PC-3 (cell line): ENCODE measurements at regions not wholly inside any gene's neighbourhood (a gene's known extent, or its start where the extent isn't known, plus 50 kb on each side); places are given as distances from the start of the nearest gene placed in this dataset.

ENCODE experiments used
- ATAC-seq: fragments of 200-7000 bp; cut with Tn5 transposase; 2 replicates; pipeline ENCODE4 v1.9.1; 2020; ENCODE audit warnings: mild to moderate bottlenecking, moderate library complexity
- BruUV-seq: library from RNA; stranded (reverse); fragments of 400-500 nt; replicated peaks from 2 replicates; lab custom pipeline; 2021; lab: Mats Ljungman, UMichigan
- CTCF ChIA-PET: fragments of 300-600 bp; sonication (Branson Sonifier 250); formaldehyde crosslinking; loops from one replicate; lab custom pipeline; 2022; ENCODE audit warnings: antibody characterized with exemption; lab: Charles Lee
- POLR2A ChIA-PET: fragments of 300-600 bp; sonication (Branson Sonifier 250); formaldehyde crosslinking; loops from one replicate; lab custom pipeline; 2022; ENCODE audit warnings: antibody characterized with exemption; ENCODE audit not compliant: unreplicated experiment; lab: Charles Lee
- DNase-seq: peaks from one replicate; pipeline ENCODE4 v3.0.0-alpha.2; 2015
- H2AFZ ChIP-seq: fragments of 300-600 bp; sonication (generic); 2 replicates; pipeline ENCODE4 v1.6.0; 2016; ENCODE audit warnings: antibody characterized with exemption, low read length
- H3F3A ChIP-seq: fragments of 300-600 bp; sonication (generic); one replicate; pipeline ENCODE4 v1.6.0; 2017; ENCODE audit warnings: antibody characterized with exemption, low read length, control low read depth, mild to moderate bottlenecking; ENCODE audit not compliant: unreplicated experiment
- H3K27ac ChIP-seq: fragments of 300-600 bp; sonication (generic); 2 replicates; pipeline ENCODE4 v1.5.1; 2016; ENCODE audit warnings: mild to moderate bottlenecking, low read length
- H3K27me3 ChIP-seq: fragments of 300-600 bp; sonication (generic); 2 replicates; pipeline ENCODE4 v1.6.1; 2016; ENCODE audit warnings: low read length, mixed read lengths
- H3K36me3 ChIP-seq: fragments of 300-600 bp; sonication (generic); 2 replicates; pipeline ENCODE4 v1.6.1; 2016; ENCODE audit warnings: low read depth, mixed run types, low read length, mixed read lengths
- H3K4me1 ChIP-seq: fragments of 300-600 bp; sonication (generic); 2 replicates; pipeline ENCODE4 v1.5.1; 2016; ENCODE audit warnings: low read length; ENCODE audit not compliant: insufficient read depth
- H3K4me2 ChIP-seq: fragments of 300-600 bp; sonication (generic); 2 replicates; pipeline ENCODE4 v1.6.0; 2016; ENCODE audit warnings: low read length
- H3K4me3 ChIP-seq: fragments of 300-600 bp; sonication (generic); 2 replicates; pipeline ENCODE4 v1.5.1; 2016; ENCODE audit warnings: mild to moderate bottlenecking, low read length, mixed read lengths
- H3K79me2 ChIP-seq: fragments of 300-600 bp; sonication (generic); 2 replicates; pipeline ENCODE4 v1.6.1; 2017; ENCODE audit warnings: low read length, mixed read lengths
- H3K9ac ChIP-seq: fragments of 300-600 bp; sonication (generic); 2 replicates; pipeline ENCODE4 v1.6.0; 2016; ENCODE audit warnings: mild to moderate bottlenecking, low read length
- H3K9me2 ChIP-seq: fragments of 300-600 bp; sonication (generic); replicated peaks from 2 replicates; pipeline ENCODE4 v1.6.1; 2016; ENCODE audit warnings: mixed run types, low read length, mixed read lengths
- H3K9me3 ChIP-seq: fragments of 300-600 bp; sonication (generic); 2 replicates; pipeline ENCODE4 v1.6.1; 2016; ENCODE audit warnings: low read length, mixed read lengths
- H4K20me1 ChIP-seq: fragments of 300-600 bp; sonication (generic); 2 replicates; pipeline ENCODE4 v1.6.1; 2016; ENCODE audit warnings: low read length, mixed read lengths
- EZH2 ChIP-seq: fragments of 300-600 bp; sonication (generic); IDR thresholded peaks from one replicate; pipeline ENCODE4 v1.6.1; 2017; ENCODE audit warnings: antibody characterized with exemption, mild to moderate bottlenecking, low read length; ENCODE audit not compliant: unreplicated experiment
- EZH2phosphoT487 ChIP-seq: fragments of 300-600 bp; sonication (generic); IDR thresholded peaks from 2 replicates; pipeline ENCODE4 v1.6.1; 2018; ENCODE audit warnings: mild to moderate bottlenecking, antibody characterized with exemption, low read length, borderline replicate concordance
- intact Hi-C: fragments of 100-400 bp; cut with micrococcal nuclease; formaldehyde crosslinking; loops from 2 replicates; pipeline ENCODE4 v1.9.0; 2023
- TF ChIP-seq, protein P1 (sequence below): fragments of 300-600 bp; sonication (generic); conservative IDR thresholded peaks from 2 replicates; pipeline ENCODE4 v1.5.1; 2017; ENCODE audit warnings: antibody characterized with exemption, low read depth, mild to moderate bottlenecking, low read length

GRCh38 chr4:37051111-37051510 lies 193.4 kb upstream of the NWD2 start:
- CTCF ChIA-PET = no interaction called here
- no peak for DNase-seq

DNA sequence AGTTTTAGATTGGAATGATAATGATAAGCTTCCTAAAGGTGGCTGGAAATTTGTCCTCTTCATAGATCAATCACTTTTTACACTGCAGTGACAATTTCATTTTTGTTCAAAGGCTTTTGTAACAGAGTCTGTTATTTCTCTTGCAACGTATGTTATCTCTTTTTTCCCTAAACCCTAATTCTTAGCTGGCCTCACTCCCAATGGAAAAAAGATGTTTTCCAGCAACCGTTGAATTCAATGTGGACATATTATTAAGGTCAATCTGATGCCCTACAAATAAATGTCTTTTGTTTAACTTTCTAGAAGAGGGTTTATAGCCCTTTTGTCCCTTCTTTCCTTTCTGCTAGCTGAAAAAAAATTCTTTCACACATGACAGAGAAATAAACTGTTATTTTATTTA lies 192.7 kb upstream of the NWD2 start:
- Histone ChIP-seq H3K4me3 (no peak overlapping the region), H3F3A (no peaks in the 10 kb centered on the region), H3K27me3 (0 out of 2 replicates have a peak, but pooled peaks cover 10% of the 10 kb centered on the region), H3K27ac (no peak overlapping the region), H3K9me2 (no peaks in the 10 kb centered on the region), H2AFZ (no peak overlapping the region), H3K4me2 (no peak overlapping the region), H4K20me1 (no peaks in the 10 kb centered on the region), H3K79me2 (no peaks in the 10 kb centered on the region), H3K4me1 (no peaks in the 10 kb centered on the region), H3K36me3 (no peaks in the 10 kb centered on the region), H3K9ac (no peak overlapping the region), H3K9me3 (no peaks in the 10 kb centered on the region)
- intact Hi-C loops = no loop called here
- CTCF ChIA-PET = no interaction called here
- POLR2A ChIA-PET = no interaction called here
- no peak for TF ChIP-seq EZH2phosphoT487
- no peak for TF ChIP-seq EZH2
- TF ChIP-seq, protein P1, sequence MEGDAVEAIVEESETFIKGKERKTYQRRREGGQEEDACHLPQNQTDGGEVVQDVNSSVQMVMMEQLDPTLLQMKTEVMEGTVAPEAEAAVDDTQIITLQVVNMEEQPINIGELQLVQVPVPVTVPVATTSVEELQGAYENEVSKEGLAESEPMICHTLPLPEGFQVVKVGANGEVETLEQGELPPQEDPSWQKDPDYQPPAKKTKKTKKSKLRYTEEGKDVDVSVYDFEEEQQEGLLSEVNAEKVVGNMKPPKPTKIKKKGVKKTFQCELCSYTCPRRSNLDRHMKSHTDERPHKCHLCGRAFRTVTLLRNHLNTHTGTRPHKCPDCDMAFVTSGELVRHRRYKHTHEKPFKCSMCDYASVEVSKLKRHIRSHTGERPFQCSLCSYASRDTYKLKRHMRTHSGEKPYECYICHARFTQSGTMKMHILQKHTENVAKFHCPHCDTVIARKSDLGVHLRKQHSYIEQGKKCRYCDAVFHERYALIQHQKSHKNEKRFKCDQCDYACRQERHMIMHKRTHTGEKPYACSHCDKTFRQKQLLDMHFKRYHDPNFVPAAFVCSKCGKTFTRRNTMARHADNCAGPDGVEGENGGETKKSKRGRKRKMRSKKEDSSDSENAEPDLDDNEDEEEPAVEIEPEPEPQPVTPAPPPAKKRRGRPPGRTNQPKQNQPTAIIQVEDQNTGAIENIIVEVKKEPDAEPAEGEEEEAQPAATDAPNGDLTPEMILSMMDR = no peak
- no peak for DNase-seq
- no TSS peak for BruUV-seq
- no peak for ATAC-seq

More at GRCh38 chr4:37051111-37051510, 193.4 kb upstream of the NWD2 start:
- no peak for ATAC-seq
- Histone ChIP-seq H3K27ac (no peak overlapping the region), H3K9me3 (no peaks in the 10 kb centered on the region), H3K79me2 (no peaks in the 10 kb centered on the region), H3K27me3 (0 out of 2 replicates have a peak, but pooled peaks cover 10% of the 10 kb centered on the region), H2AFZ (no peak overlapping the region), H3K4me2 (no peak overlapping the region), H3K4me3 (no peak overlapping the region), H3K9ac (no peak overlapping the region), H3K36me3 (no peaks in the 10 kb centered on the region), H4K20me1 (no peaks in the 10 kb centered on the region), H3K9me2 (no peaks in the 10 kb centered on the region), H3F3A (no peaks in the 10 kb centered on the region), H3K4me1 (no peaks in the 10 kb centered on the region)
- BruUV-seq = no TSS peak
- intact Hi-C loops = no loop called here
- POLR2A ChIA-PET = no interaction called here
- TF ChIP-seq, protein P1 = no peak
- no peak for TF ChIP-seq EZH2phosphoT487
- no peak for TF ChIP-seq EZH2

- Histone ChIP-seq H3K9me3 (no peaks in the 10 kb centered on the region), H3K4me2 (no peak overlapping the region), H2AFZ (no peak overlapping the region), H4K20me1 (no peaks in the 10 kb centered on the region), H3K4me1 (no peaks in the 10 kb centered on the region), H3K79me2 (no peaks in the 10 kb centered on the region), H3K9ac (no peak overlapping the region), H3K4me3 (no peak overlapping the region), H3K36me3 (no peaks in the 10 kb centered on the region), H3K27me3 (peaks cover 24% of the 10 kb centered on the region), H3K27ac (no peak overlapping the region), H3F3A (no peaks in the 10 kb centered on the region), H3K9me2 (no peaks in the 10 kb centered on the region)
- CTCF ChIA-PET = no interaction called here
- intact Hi-C loops = no loop called here
- ATAC-seq (no peak), DNase-seq (no peak)
- no TSS peak for BruUV-seq
- TF ChIP-seq, protein P1 = no peak
- TF ChIP-seq EZH2 (no peak), EZH2phosphoT487 (no peak)
- POLR2A ChIA-PET = no interaction called here
These were observed 189.9 kb upstream of the NWD2 start for GRCh38 chr4:37054531-37055077.
